ENCODE measurements at regions not wholly inside any gene's neighbourhood (a gene's known extent, or its start where the extent isn't known, plus 50 kb on each side); places are given as distances from the start of the nearest gene placed in this dataset.

- Mint-ChIP-seq H3K27me3 (ENCODE audit: insufficient read depth, low read depth) (peaks cover 3% of the 10 kb centered on the region), H3K4me1 (no peaks in the 10 kb centered on the region), H3K36me3 (no peaks in the 10 kb centered on the region), H3K4me3 (no peak overlapping the region), H3K27ac (no peak overlapping the region), H3K9me3 (no peaks in the 10 kb centered on the region)
- H3K79me2 ChIP-seq (ENCODE audit: low read depth): no peaks in the 10 kb centered on the region
- TF ChIP-seq EZH2phosphoT487 (IDR thresholded peaks at IDR 0.05): no peak
- no peak for TF ChIP-seq EZH2 (IDR thresholded peaks at IDR 0.05)
- no peak for TF ChIP-seq CTCF (IDR thresholded peaks at IDR 0.05)
- no peaks in the 10 kb centered on the region for H3K4me1 ChIP-seq
- no peak overlapping the region for H2AFZ ChIP-seq (replicated peaks)
- no peak overlapping the region for H3K27ac ChIP-seq
- DNase-seq (ENCODE audit: low spot score): no peak
- H3F3A ChIP-seq (ENCODE audit: low read depth): no peaks in the 10 kb centered on the region
- H3K4me2 ChIP-seq: no peak overlapping the region
- H4K20me1 ChIP-seq (ENCODE audit: low read depth): no peaks in the 10 kb centered on the region
- no peaks in the 10 kb centered on the region for H3K27me3 ChIP-seq
- H3K36me3 ChIP-seq: no peaks in the 10 kb centered on the region
- no peak overlapping the region for H3K4me3 ChIP-seq
- H3K9ac ChIP-seq: no peak overlapping the region
- no peaks in the 10 kb centered on the region for H3K9me3 ChIP-seq (ENCODE audit: low read depth)
Measured at GRCh38 chr10:86579883-86580520, 58.4 kb upstream of the WAPL start.

- Mint-ChIP-seq H3K4me1 (no peaks in the 10 kb centered on the region), H3K9me3 (no peaks in the 10 kb centered on the region), H3K27ac (no peak overlapping the region), H3K27me3 (ENCODE audit: insufficient read depth, low read depth) (peaks cover 3% of the 10 kb centered on the region), H3K4me3 (no peak overlapping the region), H3K36me3 (no peaks in the 10 kb centered on the region)
- H3K36me3 ChIP-seq: no peaks in the 10 kb centered on the region
- no peaks in the 10 kb centered on the region for H4K20me1 ChIP-seq (ENCODE audit: low read depth)
- TF ChIP-seq EZH2 (IDR thresholded peaks at IDR 0.05): no peak
- no peak overlapping the region for H3K4me2 ChIP-seq
- no peaks in the 10 kb centered on the region for H3K9me3 ChIP-seq (ENCODE audit: low read depth)
- DNase-seq (ENCODE audit: low spot score): no peak
- no peaks in the 10 kb centered on the region for H3K27me3 ChIP-seq
- H3K79me2 ChIP-seq (ENCODE audit: low read depth): no peaks in the 10 kb centered on the region
- H3K4me3 ChIP-seq: no peak overlapping the region
- no peak overlapping the region for H3K9ac ChIP-seq
- H2AFZ ChIP-seq (replicated peaks): no peak overlapping the region
- H3K4me1 ChIP-seq: no peaks in the 10 kb centered on the region
- no peak overlapping the region for H3K27ac ChIP-seq
- no peaks in the 10 kb centered on the region for H3F3A ChIP-seq (ENCODE audit: low read depth)
Measured at GRCh38 chr10:86580521-86580891, 58.9 kb upstream of the WAPL start.

GRCh38 chr10:86583983-86584382, 62.4 kb upstream of the WAPL start:
- H3K36me3 Mint-ChIP-seq: no peaks in the 10 kb centered on the region

More at GRCh38 chr10:86583983-86584382, 62.4 kb upstream of the WAPL start:
- no peak overlapping the region for H2AFZ ChIP-seq (replicated peaks)
- no peaks in the 10 kb centered on the region for H4K20me1 ChIP-seq (ENCODE audit: low read depth)
- DNase-seq (ENCODE audit: low spot score): peak; percentile 23
- TF ChIP-seq EZH2 (IDR thresholded peaks at IDR 0.05) (no peak), EZH2phosphoT487 (IDR thresholded peaks at IDR 0.05) (no peak), CTCF (IDR thresholded peaks at IDR 0.05) (peak; percentile 13)
- H3K9ac ChIP-seq: no peak overlapping the region
- no peak overlapping the region for H3K27ac ChIP-seq
- no peaks in the 10 kb centered on the region for H3K9me3 Mint-ChIP-seq
- no peak overlapping the region for H3K4me3 ChIP-seq
- H3K4me1 Mint-ChIP-seq: no peaks in the 10 kb centered on the region
- no peaks in the 10 kb centered on the region for H3K79me2 ChIP-seq (ENCODE audit: low read depth)
- no peaks in the 10 kb centered on the region for H3K36me3 ChIP-seq
- no peak overlapping the region for H3K4me2 ChIP-seq
- H3K4me1 ChIP-seq: no peaks in the 10 kb centered on the region
- H3K4me3 Mint-ChIP-seq: no peak overlapping the region
- no peak overlapping the region for H3K27ac Mint-ChIP-seq
- no peaks in the 10 kb centered on the region for H3K27me3 ChIP-seq
- H3F3A ChIP-seq (ENCODE audit: low read depth): no peaks in the 10 kb centered on the region
- H3K9me3 ChIP-seq (ENCODE audit: low read depth): no peaks in the 10 kb centered on the region
- peaks cover 3% of the 10 kb centered on the region for H3K27me3 Mint-ChIP-seq (ENCODE audit: insufficient read depth, low read depth)
